A549 (cell line): ENCODE measurements at regions not wholly inside any gene's neighbourhood (a gene's known extent, or its start where the extent isn't known, plus 50 kb on each side); places are given as distances from the start of the nearest gene placed in this dataset.

Experiments used
- ATAC-seq, 2 experiments: fragments of 200-7000 bp in 1 of 2; fragments of >200 bp in 1 of 2; cut with Nextera tagmentation in 1 of 2; cut with Tn5 transposase in 1 of 2; 3 replicates each; pipeline versions ENCODE4 v1.8.0 to v1.9.1; 2018 to 2020; ENCODE audit warnings: mild to moderate bottlenecking in 1 of 2, moderate library complexity in 1 of 2
- CTCF ChIA-PET: fragments of 300-600 bp; sonication (Branson Sonifier 250); formaldehyde crosslinking; extraction: SDS; loops from one replicate; lab custom pipeline; 2021; ENCODE audit warnings: antibody characterized with exemption, inconsistent platforms; lab: Yijun Ruan, JAX
- POLR2A ChIA-PET: fragments of 350-600 bp; formaldehyde crosslinking; extraction: SDS; loops from one replicate; lab custom pipeline; 2021; ENCODE audit warnings: antibody characterized with exemption, inconsistent platforms; lab: Yijun Ruan, JAX
- DNase-seq, 2 experiments: peaks; one replicate each; pipeline versions ENCODE4 v3.0.0 to v3.0.0-alpha.2; 2011 to 2016; ENCODE audit warnings: low read depth in 1 of 2, low spot score in 1 of 2
- FAIRE-seq: peaks from 2 replicates; lab custom pipeline; 2011; peaks lifted over from hg19 to GRCh38; lab: Jason Lieb, UNC
- H3K27ac ChIP-seq, 2 experiments: fragments of >200 bp; sonication (Bioruptor Twin); formaldehyde crosslinking; 3 replicates each; pipeline ENCODE4 v1.5.1; 2016 to 2017
- H3K4me1 ChIP-seq: fragments of >200 bp; sonication (Bioruptor Twin); formaldehyde crosslinking; 3 replicates; pipeline ENCODE4 v1.6.1; 2016
- H3K4me2 ChIP-seq: fragments of >200 bp; sonication (Bioruptor Twin); formaldehyde crosslinking; 3 replicates; pipeline ENCODE4 v1.6.1; 2016
- H3K4me3 ChIP-seq: fragments of >200 bp; sonication (Bioruptor Twin); formaldehyde crosslinking; 3 replicates; pipeline ENCODE4 v1.5.1; 2016
- H3K9me3 ChIP-seq: fragments of >200 bp; sonication (Bioruptor Twin); formaldehyde crosslinking; 3 replicates; pipeline ENCODE4 v1.6.1; 2016
- BHLHE40 ChIP-seq: IDR thresholded peaks from 2 replicates; pipeline ENCODE4 v1.6.1; 2012; ENCODE audit warnings: low read depth, low read length, inconsistent platforms
- CBX2 ChIP-seq: fragments of 200-600 bp; sonication (generic); IDR thresholded peaks from 2 replicates; pipeline ENCODE4 v1.6.1; 2016; ENCODE audit warnings: low read depth, mild to moderate bottlenecking, borderline replicate concordance
- CBX8 ChIP-seq: fragments of 200-600 bp; sonication (generic); IDR thresholded peaks from 2 replicates; pipeline ENCODE4 v1.6.1; 2016
- CEBPB ChIP-seq, 2 experiments: fragments of >200 bp in 1 of 2; sonication (Bioruptor Twin) in 1 of 2; formaldehyde crosslinking in 1 of 2; IDR thresholded peaks; 2 replicates each; pipeline ENCODE4 v1.6.1; 2012 to 2016
- CHD4 ChIP-seq: fragments of 200-600 bp; sonication (generic); IDR thresholded peaks from 2 replicates; pipeline ENCODE4 v1.6.1; 2016; ENCODE audit warnings: antibody characterized with exemption, mild to moderate bottlenecking, borderline replicate concordance
- CTCF ChIP-seq: fragments of >200 bp; sonication (Bioruptor Twin); formaldehyde crosslinking; IDR thresholded peaks from 3 replicates; pipeline ENCODE4 v1.5.1; 2016
- EHMT2 ChIP-seq: fragments of 200-600 bp; sonication (generic); IDR thresholded peaks from 2 replicates; pipeline ENCODE4 v1.6.1; 2016; ENCODE audit warnings: antibody characterized with exemption, low read depth, mild to moderate bottlenecking, moderate library complexity
- EP300 ChIP-seq, 2 experiments: fragments of >200 bp; sonication (Bioruptor Twin); formaldehyde crosslinking; IDR thresholded peaks; 2 replicates in 1 of 2; 3 replicates in 1 of 2; pipeline ENCODE4 v1.6.1; 2016 to 2017
- ESRRA ChIP-seq: fragments of 150-350 bp; IDR thresholded peaks from 2 replicates; pipeline ENCODE4 v1.6.1; 2014; ENCODE audit warnings: mild to moderate bottlenecking, low read length, borderline replicate concordance
- HEYL ChIP-seq: fragments of 250-450 bp; sonication (Bioruptor Pico); IDR thresholded peaks from 2 replicates; pipeline ENCODE4 v1.8.0; 2021; ENCODE audit warnings: mild to moderate bottlenecking, moderate library complexity
- HMGXB4 ChIP-seq: fragments of 250-450 bp; sonication (Bioruptor Pico); IDR thresholded peaks from 2 replicates; pipeline ENCODE4 v1.5.0; 2021; ENCODE audit warnings: mild to moderate bottlenecking, moderate library complexity, borderline replicate concordance
- HOXA7 ChIP-seq: fragments of 250-450 bp; sonication (Bioruptor Pico); IDR thresholded peaks from 2 replicates; pipeline ENCODE4 v1.5.0; 2020; ENCODE audit warnings: mild to moderate bottlenecking, moderate library complexity
- JUNB ChIP-seq: fragments of >200 bp; sonication (Bioruptor Twin); formaldehyde crosslinking; IDR thresholded peaks from 2 replicates; pipeline ENCODE4 v1.6.1; 2016
- NFE2L2 ChIP-seq: fragments of 150-350 bp; conservative IDR thresholded peaks from 2 replicates; pipeline ENCODE4 v1.6.1; 2014; ENCODE audit warnings: low read length
- NPAS2 ChIP-seq: fragments of 250-450 bp; sonication (Bioruptor Pico); IDR thresholded peaks from 2 replicates; pipeline ENCODE4 v1.8.0; 2022; ENCODE audit warnings: mild to moderate bottlenecking, moderate library complexity, borderline replicate concordance
- PHF8 ChIP-seq: fragments of 200-600 bp; sonication (generic); IDR thresholded peaks from 2 replicates; pipeline ENCODE4 v1.6.1; 2016; ENCODE audit warnings: low read depth, mild to moderate bottlenecking, antibody characterized with exemption, moderate library complexity, borderline replicate concordance
- POLR2AphosphoS2 ChIP-seq: conservative IDR thresholded peaks from 2 replicates; pipeline ENCODE4 v1.6.1; 2012; ENCODE audit warnings: low read length, improper control_type of control experiment, inconsistent platforms
- RAD21 ChIP-seq, 2 experiments: fragments of >200 bp in 1 of 2; sonication (Bioruptor Twin) in 1 of 2; formaldehyde crosslinking in 1 of 2; IDR thresholded peaks in 1 of 2; conservative IDR thresholded peaks in 1 of 2; 2 replicates in 1 of 2; 3 replicates in 1 of 2; pipeline ENCODE4 v1.6.1; 2012 to 2018; ENCODE audit warnings: inconsistent platforms in 1 of 2
- RCOR1 ChIP-seq: fragments of 150-350 bp; IDR thresholded peaks from 2 replicates; pipeline ENCODE4 v1.6.1; 2014; ENCODE audit warnings: antibody characterized with exemption, low read length, low read depth
- REST ChIP-seq: fragments of 200-600 bp; sonication (generic); IDR thresholded peaks from 2 replicates; pipeline ENCODE4 v1.6.1; 2016; ENCODE audit warnings: antibody characterized with exemption, mild to moderate bottlenecking, moderate library complexity
- RFX5 ChIP-seq: fragments of 450-650 bp; IDR thresholded peaks from 2 replicates; pipeline ENCODE4 v1.7.1; 2014; ENCODE audit warnings: antibody characterized with exemption, mild to moderate bottlenecking, moderate library complexity
- RNF2 ChIP-seq: fragments of 200-600 bp; sonication (generic); IDR thresholded peaks from 2 replicates; pipeline ENCODE4 v1.6.1; 2016; ENCODE audit warnings: low read depth, mild to moderate bottlenecking, antibody characterized with exemption, moderate library complexity, borderline replicate concordance
- SMC3 ChIP-seq: fragments of >200 bp; sonication (Bioruptor Twin); formaldehyde crosslinking; IDR thresholded peaks from 3 replicates; pipeline ENCODE4 v1.6.1; 2018; ENCODE audit warnings: inconsistent platforms
- SREBF2 ChIP-seq: fragments of 450-650 bp; IDR thresholded peaks from 2 replicates; pipeline ENCODE4 v1.6.1; 2014; ENCODE audit warnings: mild to moderate bottlenecking, moderate library complexity
- TFCP2L1 ChIP-seq: fragments of 250-450 bp; sonication (Bioruptor Pico); IDR thresholded peaks from 2 replicates; pipeline ENCODE4 v1.5.0; 2021; ENCODE audit warnings: mild to moderate bottlenecking
- ZSCAN20 ChIP-seq: fragments of 250-450 bp; sonication (Bioruptor Pico); IDR thresholded peaks from 2 replicates; pipeline ENCODE4 v1.8.0; 2022; ENCODE audit warnings: mild to moderate bottlenecking, moderate library complexity
- WGBS: methylation state at CpG from one replicate; pipeline ENCODE4 v1.1.6; 2017; ENCODE audit errors: missing lambda C conversion rate; 5-methylcytosine and 5-hydroxymethylcytosine counted together

GRCh38 chr1:79885101-79885500, 878.6 kb upstream of the ADGRL4 start:
- ChIA-PET POLR2A (no interaction called here), CTCF (no interaction called here)
- no peak overlapping the region for H3K4me3 ChIP-seq
- H3K4me1 ChIP-seq, result no peaks in the 10 kb centered on the region
- no peaks in the 10 kb centered on the region for H3K9me3 ChIP-seq
- no peak for TF ChIP-seq RNF2
- no peak for FAIRE-seq
- H3K27ac ChIP-seq, result no peak overlapping the region
- DNase-seq, result no peak
- no peak for ATAC-seq
- H3K4me2 ChIP-seq, result no peak overlapping the region

- Histone ChIP-seq H3K27ac (no peak overlapping the region), H3K4me1 (no peaks in the 10 kb centered on the region), H3K4me2 (no peak overlapping the region)
- WGBS, result 32% methylated on average over 2 of the region's 2 CpGs
- FAIRE-seq (no peak), ATAC-seq (no peak), DNase-seq (no peak)
- no peak for TF ChIP-seq REST
- no peak for TF ChIP-seq CBX8
- no peak for TF ChIP-seq SREBF2
- no peak for TF ChIP-seq POLR2AphosphoS2
- no peak for TF ChIP-seq RCOR1
- TF ChIP-seq JUNB, result no peak
- no peak for TF ChIP-seq ZSCAN20 (CRISPR knock-in tag)
- no peak for TF ChIP-seq BHLHE40
- TF ChIP-seq ESRRA, result no peak
- no peak for TF ChIP-seq EHMT2
- TF ChIP-seq RAD21 (conservative IDR thresholded peaks at IDR 0.05 in 1 of 2, IDR thresholded peaks at IDR 0.05 in 1 of 2), result no peak
- no peak for TF ChIP-seq CHD4
- TF ChIP-seq EP300 (IDR thresholded peaks at IDR 0.05), result no peak
- no peak for TF ChIP-seq TFCP2L1
- no peak for TF ChIP-seq HEYL
- no peak for TF ChIP-seq CTCF
- TF ChIP-seq, all 56 proteins: peak for 0
- no peaks in the 10 kb centered on the region for H3K9me3 ChIP-seq
- POLR2A ChIA-PET, result no interaction called here
- CTCF ChIA-PET, result no interaction called here
- H3K4me3 ChIP-seq, result no peak overlapping the region
Observed at GRCh38 chr1:79877086-79877485, 870.6 kb upstream of the ADGRL4 start.

GRCh38 chr1:79875187-79875586, 868.7 kb upstream of the ADGRL4 start:
- POLR2A ChIA-PET, result no interaction called here
- no peak for ATAC-seq
- no CpG with 5 or more reads among the region's 5 CpGs for WGBS
- TF ChIP-seq NPAS2 (CRISPR knock-in tag) (no peak), HOXA7 (CRISPR knock-in tag) (no peak), EHMT2 (no peak), CEBPB (IDR thresholded peaks at IDR 0.05) (no peak), SMC3 (no peak), NFE2L2 (no peak), SREBF2 (no peak), HMGXB4 (CRISPR knock-in tag) (no peak), CBX2 (no peak), JUNB (no peak), RFX5 (no peak), PHF8 (no peak)

More at GRCh38 chr1:79875187-79875586, 868.7 kb upstream of the ADGRL4 start:
- Histone ChIP-seq H3K27ac (no peak overlapping the region), H3K9me3 (no peaks in the 10 kb centered on the region), H3K4me2 (no peak overlapping the region), H3K4me3 (no peak overlapping the region), H3K4me1 (no peaks in the 10 kb centered on the region)
- no peak for DNase-seq
- CTCF ChIA-PET, result no interaction called here
- no peak for FAIRE-seq
